ENCODE measurements at regions not wholly inside any gene's neighbourhood (a gene's known extent, or its start where the extent isn't known, plus 50 kb on each side); places are given as distances from the start of the nearest gene placed in this dataset.
"Not testable (repeated sequence)": the region's sequence is repeated elsewhere in the genome, so short reads cannot be mapped to it uniquely, and the experiment has no call there.

DNA sequence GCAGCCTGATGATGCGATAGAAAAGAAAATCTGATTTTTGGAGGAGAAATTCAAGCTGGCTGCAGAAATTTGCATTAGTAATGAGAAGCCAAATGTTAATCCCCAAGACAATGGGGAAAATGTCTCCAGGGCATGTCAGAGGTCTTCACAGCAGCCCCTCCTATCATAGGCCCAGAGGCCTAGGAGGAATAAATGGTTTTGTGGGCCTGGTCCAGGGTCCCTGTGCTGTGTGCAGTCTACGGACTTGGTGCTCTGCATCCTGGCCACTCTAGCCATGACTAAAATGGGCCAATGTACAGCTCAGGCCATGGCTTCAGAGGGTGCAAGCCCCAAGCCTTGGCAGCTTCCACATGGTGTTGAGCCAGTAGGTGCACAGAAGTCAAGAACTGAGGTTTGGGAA is 303.8 kb upstream of the SEMA3C start:
- TF ChIP-seq POLR2A (IDR thresholded peaks at IDR 0.05; ENCODE audit: extremely low read depth, insufficient read length), result not testable (repeated sequence)
- TF ChIP-seq, protein P1, sequence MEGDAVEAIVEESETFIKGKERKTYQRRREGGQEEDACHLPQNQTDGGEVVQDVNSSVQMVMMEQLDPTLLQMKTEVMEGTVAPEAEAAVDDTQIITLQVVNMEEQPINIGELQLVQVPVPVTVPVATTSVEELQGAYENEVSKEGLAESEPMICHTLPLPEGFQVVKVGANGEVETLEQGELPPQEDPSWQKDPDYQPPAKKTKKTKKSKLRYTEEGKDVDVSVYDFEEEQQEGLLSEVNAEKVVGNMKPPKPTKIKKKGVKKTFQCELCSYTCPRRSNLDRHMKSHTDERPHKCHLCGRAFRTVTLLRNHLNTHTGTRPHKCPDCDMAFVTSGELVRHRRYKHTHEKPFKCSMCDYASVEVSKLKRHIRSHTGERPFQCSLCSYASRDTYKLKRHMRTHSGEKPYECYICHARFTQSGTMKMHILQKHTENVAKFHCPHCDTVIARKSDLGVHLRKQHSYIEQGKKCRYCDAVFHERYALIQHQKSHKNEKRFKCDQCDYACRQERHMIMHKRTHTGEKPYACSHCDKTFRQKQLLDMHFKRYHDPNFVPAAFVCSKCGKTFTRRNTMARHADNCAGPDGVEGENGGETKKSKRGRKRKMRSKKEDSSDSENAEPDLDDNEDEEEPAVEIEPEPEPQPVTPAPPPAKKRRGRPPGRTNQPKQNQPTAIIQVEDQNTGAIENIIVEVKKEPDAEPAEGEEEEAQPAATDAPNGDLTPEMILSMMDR (IDR thresholded peaks at IDR 0.05; ENCODE audit: low read depth, low read length), result not testable (repeated sequence)
